PC-9 (cell line): ENCODE measurements at regions not wholly inside any gene's neighbourhood (a gene's known extent, or its start where the extent isn't known, plus 50 kb on each side); places are given as distances from the start of the nearest gene placed in this dataset.

Experiments
- BruUV-seq: library from RNA; stranded (reverse); fragments of 400-500 nt; replicated peaks from 2 replicates; lab custom pipeline; 2021; lab: Mats Ljungman, UMichigan
- CTCF ChIA-PET: fragments of 300-600 bp; sonication (Branson Sonifier 250); formaldehyde crosslinking; loops from one replicate; lab custom pipeline; 2022; ENCODE audit warnings: antibody characterized with exemption; lab: Charles Lee
- POLR2A ChIA-PET: fragments of 300-600 bp; sonication (Branson Sonifier 250); formaldehyde crosslinking; loops from one replicate; lab custom pipeline; 2022; ENCODE audit warnings: antibody characterized with exemption; ENCODE audit not compliant: unreplicated experiment; lab: Charles Lee
- DNase-seq, 2 experiments: peaks; one replicate each; pipeline versions ENCODE4 v3.0.0 to v3.0.0-alpha.2; 2015 to 2022; ENCODE audit warnings: mixed read lengths in 1 of 2
- H2AFZ ChIP-seq: fragments of 200-600 bp; sonication (generic); 2 replicates; pipeline ENCODE4 v1.8.1; 2017; ENCODE audit warnings: antibody characterized with exemption
- H3F3A ChIP-seq: fragments of 200-600 bp; sonication (generic); 2 replicates; pipeline ENCODE4 v1.8.1; 2017; ENCODE audit warnings: antibody characterized with exemption, mild to moderate bottlenecking, low read depth; ENCODE audit not compliant: insufficient read depth
- H3K27ac ChIP-seq: fragments of 200-600 bp; sonication (generic); 2 replicates; pipeline ENCODE4 v1.6.1; 2016; ENCODE audit warnings: mixed run types
- H3K27me3 ChIP-seq: fragments of 200-600 bp; sonication (generic); 2 replicates; pipeline ENCODE4 v1.6.1; 2016; ENCODE audit warnings: low read depth, mixed run types; ENCODE audit not compliant: insufficient read depth
- H3K36me3 ChIP-seq: fragments of 200-600 bp; sonication (generic); 2 replicates; pipeline ENCODE4 v1.6.1; 2016; ENCODE audit warnings: low read depth, mixed run types
- H3K4me1 ChIP-seq: fragments of 200-600 bp; sonication (generic); replicated peaks from 2 replicates; pipeline ENCODE4 v1.6.1; 2016; ENCODE audit warnings: mixed run types; ENCODE audit not compliant: insufficient read depth
- H3K4me2 ChIP-seq: fragments of 200-600 bp; sonication (generic); 2 replicates; pipeline ENCODE4 v1.6.1; 2017; ENCODE audit warnings: mixed run types
- H3K4me3 ChIP-seq: fragments of 200-600 bp; sonication (generic); 2 replicates; pipeline ENCODE4 v1.6.1; 2016; ENCODE audit warnings: mixed run types
- H3K79me2 ChIP-seq: fragments of 200-600 bp; sonication (generic); 2 replicates; pipeline ENCODE4 v1.6.1; 2017; ENCODE audit warnings: low read depth, mixed run types
- H3K9me2 ChIP-seq: fragments of 200-600 bp; sonication (generic); 2 replicates; pipeline ENCODE4 v1.8.1; 2017; ENCODE audit warnings: mild to moderate bottlenecking; ENCODE audit not compliant: insufficient read depth
- H3K9me3 ChIP-seq: fragments of 200-600 bp; sonication (generic); 2 replicates; pipeline ENCODE4 v1.8.1; 2016; ENCODE audit warnings: low read depth; ENCODE audit not compliant: insufficient read depth
- H4K20me1 ChIP-seq: fragments of 200-600 bp; sonication (generic); 2 replicates; pipeline ENCODE4 v1.8.1; 2017; ENCODE audit not compliant: insufficient read depth
- EZH2 ChIP-seq: fragments of 200-600 bp; sonication (generic); IDR thresholded peaks from 2 replicates; pipeline ENCODE4 v1.8.0; 2017; ENCODE audit warnings: antibody characterized with exemption, low read depth
- intact Hi-C: fragments of 100-400 bp; cut with micrococcal nuclease; formaldehyde crosslinking; loops from one replicate; pipeline ENCODE4 v1.10.0; 2022; ENCODE audit not compliant: unreplicated experiment
- TF ChIP-seq, protein P1 (sequence below): fragments of 200-600 bp; sonication (generic); conservative IDR thresholded peaks from 2 replicates; pipeline ENCODE4 v1.6.1; 2017; ENCODE audit warnings: mixed run types, antibody characterized with exemption, mild to moderate bottlenecking, moderate library complexity

DNA sequence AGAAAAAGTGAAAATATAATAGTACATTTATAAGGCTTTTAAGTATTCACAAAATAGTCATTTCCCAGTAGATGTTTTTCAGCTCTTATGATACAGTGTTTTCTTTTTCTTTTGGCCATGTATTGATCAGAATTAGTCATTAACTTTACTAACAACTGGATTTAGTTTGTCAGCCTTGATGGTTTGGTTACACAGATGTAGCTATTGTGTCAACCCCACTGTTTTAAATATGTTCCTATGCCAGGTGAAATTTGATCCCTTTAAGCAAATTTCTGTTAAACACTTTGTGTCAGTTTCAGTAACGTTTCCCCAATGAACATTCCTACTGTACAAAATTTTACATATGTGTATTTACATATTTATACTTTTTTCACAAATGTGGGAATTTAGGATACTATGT lies 261.5 kb upstream of the STARD13 start:
- H3K4me2 ChIP-seq: no peak overlapping the region
- H3K27ac ChIP-seq: no peak overlapping the region
- no peaks in the 10 kb centered on the region for H3K9me3 ChIP-seq
- H3K4me1 ChIP-seq: peaks cover 14% of the 10 kb centered on the region
- H4K20me1 ChIP-seq: no peaks in the 10 kb centered on the region
- no peaks in the 10 kb centered on the region for H3K36me3 ChIP-seq
- H3K4me3 ChIP-seq: no peak overlapping the region
- intact Hi-C loops: loop anchor here (10.0 kb wide), 1 partner anchor 1618 kb away; no protein-coding TSS in a partner anchor
- no peak for DNase-seq
- ChIA-PET CTCF (no interaction called here), POLR2A (no interaction called here)
- H3K79me2 ChIP-seq: no peaks in the 10 kb centered on the region
- H3K9me2 ChIP-seq: no peaks in the 10 kb centered on the region
- no peaks in the 10 kb centered on the region for H3K27me3 ChIP-seq
- peaks cover 19% of the 10 kb centered on the region for H3F3A ChIP-seq
- TF ChIP-seq EZH2: no peak
- TF ChIP-seq, protein P1, sequence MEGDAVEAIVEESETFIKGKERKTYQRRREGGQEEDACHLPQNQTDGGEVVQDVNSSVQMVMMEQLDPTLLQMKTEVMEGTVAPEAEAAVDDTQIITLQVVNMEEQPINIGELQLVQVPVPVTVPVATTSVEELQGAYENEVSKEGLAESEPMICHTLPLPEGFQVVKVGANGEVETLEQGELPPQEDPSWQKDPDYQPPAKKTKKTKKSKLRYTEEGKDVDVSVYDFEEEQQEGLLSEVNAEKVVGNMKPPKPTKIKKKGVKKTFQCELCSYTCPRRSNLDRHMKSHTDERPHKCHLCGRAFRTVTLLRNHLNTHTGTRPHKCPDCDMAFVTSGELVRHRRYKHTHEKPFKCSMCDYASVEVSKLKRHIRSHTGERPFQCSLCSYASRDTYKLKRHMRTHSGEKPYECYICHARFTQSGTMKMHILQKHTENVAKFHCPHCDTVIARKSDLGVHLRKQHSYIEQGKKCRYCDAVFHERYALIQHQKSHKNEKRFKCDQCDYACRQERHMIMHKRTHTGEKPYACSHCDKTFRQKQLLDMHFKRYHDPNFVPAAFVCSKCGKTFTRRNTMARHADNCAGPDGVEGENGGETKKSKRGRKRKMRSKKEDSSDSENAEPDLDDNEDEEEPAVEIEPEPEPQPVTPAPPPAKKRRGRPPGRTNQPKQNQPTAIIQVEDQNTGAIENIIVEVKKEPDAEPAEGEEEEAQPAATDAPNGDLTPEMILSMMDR: no peak
- H2AFZ ChIP-seq: no peak overlapping the region
- BruUV-seq: no TSS peak

DNA sequence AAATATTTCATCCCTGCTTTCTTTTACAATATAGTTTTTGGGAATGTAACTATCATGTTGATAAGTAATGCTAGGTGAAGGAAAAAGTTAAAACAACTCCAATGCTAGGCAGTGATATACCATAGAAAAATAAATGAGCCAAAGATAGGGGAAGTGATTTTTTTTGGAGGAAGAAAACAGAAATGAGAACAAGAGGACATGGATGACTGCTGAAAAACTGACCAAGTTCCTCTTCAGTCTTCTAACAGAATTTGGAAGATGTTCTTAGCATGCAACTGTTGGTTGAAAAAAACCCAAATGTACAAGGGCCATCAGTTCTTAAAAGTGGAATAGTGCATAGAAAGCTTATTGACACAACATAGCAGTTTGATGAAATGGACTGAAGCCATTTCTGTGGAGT lies 262.5 kb upstream of the STARD13 start:
- Histone ChIP-seq H3K27me3 (no peaks in the 10 kb centered on the region), H3K4me1 (peaks cover 14% of the 10 kb centered on the region), H3K36me3 (no peaks in the 10 kb centered on the region), H2AFZ (no peak overlapping the region), H3K9me2 (no peaks in the 10 kb centered on the region), H3K9me3 (no peaks in the 10 kb centered on the region), H3K4me2 (no peak overlapping the region), H3K27ac (no peak overlapping the region), H3F3A (peaks cover 15% of the 10 kb centered on the region), H3K79me2 (no peaks in the 10 kb centered on the region), H4K20me1 (no peaks in the 10 kb centered on the region), H3K4me3 (no peak overlapping the region)
- intact Hi-C loops: loop anchor here (10.0 kb wide), 1 partner anchor 1617 kb away; no protein-coding TSS in a partner anchor
- ChIA-PET CTCF (no interaction called here), POLR2A (no interaction called here)
- TF ChIP-seq EZH2: no peak
- TF ChIP-seq, protein P1: no peak
- no peak for DNase-seq
- no TSS peak for BruUV-seq

DNA sequence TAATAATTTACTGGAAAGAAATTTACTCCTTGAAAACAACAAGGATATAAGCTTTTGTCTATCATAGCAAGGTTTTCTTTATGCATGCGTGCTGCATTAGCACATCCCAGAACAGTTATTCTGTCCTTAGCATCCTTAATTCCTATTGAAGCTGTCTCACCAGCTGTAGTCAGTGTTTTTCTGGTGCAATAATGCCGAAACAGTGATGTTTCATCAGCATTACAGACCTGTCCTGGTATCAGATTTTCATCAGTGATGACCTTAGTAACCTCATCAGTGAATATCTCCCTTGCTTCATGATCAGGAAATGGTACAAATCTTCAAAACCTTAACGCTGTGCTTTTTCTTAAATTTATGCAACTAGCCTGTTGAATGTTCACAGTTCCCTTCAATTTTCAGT lies 264.7 kb upstream of the STARD13 start:
- no peak for TF ChIP-seq EZH2
- TF ChIP-seq, protein P1: no peak
- Histone ChIP-seq H3K9me2 (no peaks in the 10 kb centered on the region), H3K9me3 (no peaks in the 10 kb centered on the region), H3K4me1 (no peaks in the 10 kb centered on the region), H3K36me3 (no peaks in the 10 kb centered on the region), H3K27ac (no peak overlapping the region), H2AFZ (no peak overlapping the region), H3K4me3 (no peak overlapping the region), H3K79me2 (no peaks in the 10 kb centered on the region), H3K27me3 (no peaks in the 10 kb centered on the region), H3F3A (no peaks in the 10 kb centered on the region), H4K20me1 (no peaks in the 10 kb centered on the region), H3K4me2 (no peak overlapping the region)
- no TSS peak for BruUV-seq
- no peak for DNase-seq
- CTCF ChIA-PET: no interaction called here
- intact Hi-C loops: no loop called here
- POLR2A ChIA-PET: no interaction called here
